ENCODE measurements at regions not wholly inside any gene's neighbourhood (a gene's known extent, or its start where the extent isn't known, plus 50 kb on each side); places are given as distances from the start of the nearest gene placed in this dataset.
"Not testable (repeated sequence)": the region's sequence is repeated elsewhere in the genome, so short reads cannot be mapped to it uniquely, and the experiment has no call there.

- DNase-seq = not testable (repeated sequence)
These were observed 948.6 kb upstream of the TPTE start for GRCh38 chr21:9572782-9573181.

- DNase-seq = not testable (repeated sequence)
These were observed 947.9 kb upstream of the TPTE start for GRCh38 chr21:9573528-9573927.

DNA sequence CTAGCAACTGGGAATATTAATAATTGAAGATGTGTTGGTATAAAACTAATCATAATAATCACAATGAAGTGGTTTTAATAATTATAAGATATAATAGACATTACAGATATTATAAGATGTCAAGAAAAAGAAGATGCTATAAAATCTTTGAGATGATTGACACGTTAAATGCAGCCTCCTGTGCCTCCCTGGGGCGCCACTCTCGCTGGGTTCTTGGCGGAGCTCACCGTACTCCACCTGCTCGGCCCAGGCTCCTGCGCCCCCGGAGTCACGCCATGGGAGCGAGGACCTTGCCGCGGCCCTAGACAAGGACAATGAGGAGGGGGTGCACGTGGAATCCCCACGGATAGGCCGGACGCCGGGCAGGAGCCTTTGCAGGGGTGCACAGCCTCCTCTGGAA lies 942.1 kb upstream of the TPTE start:
- DNase-seq = not testable (repeated sequence)

DNA sequence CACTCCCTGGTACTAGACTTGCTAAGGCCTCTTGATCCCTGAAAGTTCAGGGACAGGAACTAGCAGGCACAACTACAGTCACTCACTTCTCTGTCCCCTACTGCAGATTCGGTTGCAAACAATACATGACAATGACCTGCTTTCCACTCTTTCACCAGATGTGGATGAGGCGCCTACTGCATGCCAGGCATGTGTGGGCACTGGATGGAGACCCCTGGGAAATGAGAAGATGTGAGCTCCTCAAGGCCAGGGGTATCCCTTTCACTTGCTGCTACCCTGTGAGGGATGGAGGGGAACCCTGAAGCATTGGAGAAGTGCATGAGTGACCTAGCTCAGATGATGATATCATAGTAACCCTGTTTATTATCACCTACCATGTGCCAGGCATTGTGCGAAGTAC lies 933.4 kb upstream of the TPTE start:
- not testable (repeated sequence) for DNase-seq

DNA sequence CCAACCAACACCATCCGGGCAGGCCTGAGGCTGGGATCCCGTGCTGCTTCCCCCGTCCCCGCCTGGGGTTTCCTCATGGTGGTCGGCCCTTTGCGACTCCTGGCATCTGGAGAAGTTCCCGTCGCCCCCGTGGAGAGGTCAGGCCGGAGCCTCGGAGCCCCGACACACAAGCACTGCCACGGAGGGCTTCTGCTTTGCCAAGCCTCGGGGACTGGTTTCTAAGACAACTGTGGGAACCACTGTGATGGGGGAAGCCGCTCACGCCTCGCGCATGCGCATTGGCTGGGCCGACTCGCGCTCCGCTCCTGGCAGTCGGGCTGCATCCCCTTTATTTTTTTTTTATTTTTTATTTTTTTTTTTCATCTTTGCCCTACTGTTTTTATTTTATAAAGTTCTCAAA lies 928.8 kb upstream of the TPTE start:
- DNase-seq = not testable (repeated sequence)

GRCh38 chr21:9593646-9594045 lies 927.7 kb upstream of the TPTE start:
- not testable (repeated sequence) for DNase-seq

DNA sequence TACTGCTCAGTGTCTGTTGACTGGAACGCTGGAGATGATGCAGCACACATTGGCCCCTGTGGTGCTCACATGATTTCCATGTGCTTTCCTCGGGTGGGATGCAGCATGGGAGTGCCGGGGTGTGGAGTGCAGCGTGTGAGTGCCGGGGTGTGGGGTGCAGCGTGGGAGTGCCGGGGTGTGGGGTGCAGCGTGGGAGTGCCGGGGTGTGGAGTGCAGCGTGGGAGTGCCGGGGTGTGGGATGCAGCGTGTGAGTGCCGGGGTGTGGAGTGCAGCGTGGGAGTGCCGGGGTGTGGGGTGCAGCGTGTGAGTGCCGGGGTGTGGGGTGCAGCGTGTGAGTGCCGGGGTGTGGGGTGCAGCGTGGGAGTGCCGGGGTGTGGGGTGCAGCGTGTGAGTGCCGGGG lies 907.4 kb upstream of the TPTE start:
- not testable (repeated sequence) for DNase-seq

GRCh38 chr21:9621121-9621793 lies 900.1 kb upstream of the TPTE start:
- DNase-seq = not testable (repeated sequence)

- DNase-seq = not testable (repeated sequence)
These were observed 893.3 kb upstream of the TPTE start for GRCh38 chr21:9628051-9628450.

DNA sequence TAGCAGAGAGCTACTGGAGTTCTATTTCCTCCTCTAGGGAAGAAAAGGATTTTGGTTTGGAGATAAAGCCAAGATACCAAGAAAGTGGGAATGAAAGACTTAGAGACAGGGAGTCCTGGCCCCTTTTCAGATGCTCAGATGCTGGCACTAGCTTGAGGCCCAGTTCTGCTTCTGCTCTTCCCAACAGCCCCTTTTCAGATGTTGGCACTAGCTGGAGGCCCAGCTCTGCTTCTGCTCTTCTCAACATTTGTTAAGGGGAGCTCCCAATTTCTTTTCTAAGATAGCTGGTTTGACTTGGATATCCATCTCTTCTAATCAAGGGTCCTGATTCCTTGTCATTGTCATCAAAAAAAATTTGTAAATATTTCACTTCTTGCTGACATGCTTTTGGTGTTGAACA lies 874.0 kb upstream of the TPTE start:
- not testable (repeated sequence) for DNase-seq

GRCh38 chr21:9648331-9648730 lies 873.1 kb upstream of the TPTE start:
- DNase-seq = not testable (repeated sequence)

DNA sequence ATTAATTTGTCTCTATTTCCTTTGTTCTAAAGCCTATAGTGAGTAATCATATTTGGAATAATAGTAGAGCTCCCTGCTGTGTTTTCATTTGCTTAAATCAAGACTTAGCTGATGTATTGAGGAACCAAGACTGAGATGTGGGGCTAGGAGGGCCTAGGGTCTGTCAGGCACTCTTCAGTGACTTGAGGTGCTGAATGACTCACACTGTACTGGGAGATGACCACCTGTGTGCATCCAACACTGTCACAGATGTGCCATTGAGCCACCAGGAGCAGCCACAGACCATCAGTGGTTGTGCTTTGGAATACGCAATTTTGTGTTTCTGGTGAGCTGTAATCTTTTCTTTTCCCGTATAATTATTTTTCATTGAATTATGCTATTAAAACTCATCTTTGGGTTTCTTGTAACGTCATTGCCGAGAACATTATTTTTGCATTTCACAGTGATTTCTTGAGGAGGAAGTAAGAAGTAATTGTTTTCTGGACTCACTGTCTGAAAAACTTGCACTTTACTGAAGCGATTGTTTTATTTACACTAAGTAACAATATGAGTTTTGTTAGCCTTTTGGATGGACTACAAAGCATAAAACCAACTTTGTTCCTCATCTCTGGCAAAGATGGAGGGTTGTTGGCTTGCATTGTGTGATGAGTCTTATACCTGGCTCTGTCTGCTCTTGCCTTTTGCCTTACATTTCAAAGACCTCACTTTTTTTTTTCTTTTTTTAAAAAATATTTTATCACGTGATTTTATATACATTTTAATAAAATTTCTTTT lies 872.2 kb upstream of the TPTE start:
- not testable (repeated sequence) for DNase-seq

- not testable (repeated sequence) for DNase-seq
These were observed 868.6 kb upstream of the TPTE start for GRCh38 chr21:9652819-9653218.

GRCh38 chr21:9655221-9655620 lies 866.2 kb upstream of the TPTE start:
- DNase-seq = not testable (repeated sequence)

DNA sequence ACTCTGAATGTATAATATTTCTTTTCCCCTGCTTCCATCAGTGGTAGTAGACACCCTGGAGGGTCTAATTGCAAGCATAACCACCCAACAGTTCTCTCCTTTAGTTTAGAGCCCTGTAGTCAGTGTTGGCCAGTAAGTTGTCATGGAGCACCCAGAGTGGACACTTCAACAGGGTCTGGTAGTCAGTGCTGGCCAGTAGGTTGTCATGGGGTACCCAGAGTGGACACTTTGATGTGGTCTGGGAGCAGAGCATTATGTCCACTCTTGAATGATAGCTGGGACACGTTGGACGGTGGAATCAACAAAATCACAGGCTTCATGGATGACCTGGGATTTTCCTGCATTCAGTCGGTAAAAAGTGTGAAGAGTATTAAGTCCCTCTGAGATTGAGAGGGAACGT lies 864.9 kb upstream of the TPTE start:
- not testable (repeated sequence) for DNase-seq

DNA sequence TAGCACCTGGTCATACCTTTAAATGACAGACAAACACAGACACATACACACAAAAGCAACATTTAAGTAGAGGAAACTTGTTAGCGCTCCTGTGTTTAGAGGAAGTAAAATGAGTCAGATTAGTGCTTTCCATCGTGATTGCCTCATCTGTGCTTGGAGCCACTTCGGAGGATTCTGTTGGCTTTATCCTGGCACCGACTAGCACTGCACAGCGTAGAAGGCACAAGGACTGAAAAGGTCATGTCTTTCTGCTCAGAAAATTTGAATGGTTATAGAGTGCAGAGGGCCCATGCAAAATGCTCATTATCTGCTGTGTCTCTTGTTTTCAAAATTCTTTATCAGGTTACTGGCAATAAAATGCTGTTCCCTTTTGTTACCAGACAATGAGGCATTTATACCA lies 863.6 kb upstream of the TPTE start:
- not testable (repeated sequence) for DNase-seq

GRCh38 chr21:9659877-9660276 lies 861.5 kb upstream of the TPTE start:
- not testable (repeated sequence) for DNase-seq

GRCh38 chr21:9663914-9664729 lies 857.3 kb upstream of the TPTE start:
- DNase-seq = not testable (repeated sequence)

DNA sequence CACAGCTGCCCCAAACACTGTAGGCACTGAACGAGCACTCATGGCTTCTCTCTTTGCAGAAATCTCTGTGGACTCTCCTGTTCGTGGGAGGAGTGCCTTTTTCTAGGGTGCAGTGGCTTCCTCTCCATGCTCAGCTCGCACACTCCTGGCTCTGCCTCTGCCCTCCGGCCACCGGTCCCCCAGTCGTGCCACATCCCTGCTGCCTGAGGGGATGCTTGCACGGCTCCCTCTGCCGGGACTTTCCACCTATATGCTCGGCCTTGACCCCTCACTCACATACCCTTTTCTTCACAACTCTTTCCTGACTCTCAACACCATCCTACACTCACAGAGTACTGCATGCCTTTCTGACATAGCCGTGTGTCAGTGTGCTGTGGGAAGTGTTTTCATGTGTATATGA lies 845.6 kb upstream of the TPTE start:
- DNase-seq = not testable (repeated sequence)

DNA sequence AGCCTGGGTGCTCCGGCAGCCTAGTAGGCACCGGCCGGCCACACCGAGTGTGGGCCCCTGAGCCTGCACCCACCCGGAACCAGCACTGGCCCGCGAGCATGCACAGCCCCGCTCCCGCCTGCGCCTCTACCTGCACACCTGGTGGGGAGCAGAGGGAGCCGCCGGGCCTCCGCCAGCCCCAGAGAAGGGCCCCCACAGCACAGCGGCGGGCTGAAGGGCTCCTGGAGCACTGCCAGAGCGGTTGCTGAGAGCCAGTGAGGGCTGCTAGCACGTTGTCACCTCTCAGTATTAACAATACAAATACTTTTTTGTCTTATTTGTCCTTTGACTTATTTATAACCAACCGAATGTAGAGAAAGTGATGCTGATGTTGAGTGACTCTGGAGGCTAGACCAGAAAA lies 842.4 kb upstream of the TPTE start:
- not testable (repeated sequence) for DNase-seq

DNA sequence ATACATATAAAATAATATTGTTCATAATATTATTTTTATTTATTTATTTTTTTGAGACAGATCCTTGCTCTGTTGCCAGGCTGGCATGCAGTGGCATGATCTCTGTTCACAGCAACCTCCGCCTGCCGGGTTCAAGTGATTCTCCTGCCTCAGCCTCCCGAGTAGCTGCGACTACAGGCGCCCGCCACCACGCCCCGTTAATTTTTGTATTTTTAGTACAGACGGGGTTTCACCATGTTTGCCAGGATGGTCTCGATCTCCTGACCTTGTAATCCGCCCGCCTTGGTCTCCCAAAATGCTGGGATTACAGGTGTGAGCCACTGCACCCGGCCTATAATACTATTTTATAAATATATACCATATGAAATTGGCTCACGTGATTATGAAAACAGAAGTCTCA lies 832.4 kb upstream of the TPTE start:
- not testable (repeated sequence) for DNase-seq

DNA sequence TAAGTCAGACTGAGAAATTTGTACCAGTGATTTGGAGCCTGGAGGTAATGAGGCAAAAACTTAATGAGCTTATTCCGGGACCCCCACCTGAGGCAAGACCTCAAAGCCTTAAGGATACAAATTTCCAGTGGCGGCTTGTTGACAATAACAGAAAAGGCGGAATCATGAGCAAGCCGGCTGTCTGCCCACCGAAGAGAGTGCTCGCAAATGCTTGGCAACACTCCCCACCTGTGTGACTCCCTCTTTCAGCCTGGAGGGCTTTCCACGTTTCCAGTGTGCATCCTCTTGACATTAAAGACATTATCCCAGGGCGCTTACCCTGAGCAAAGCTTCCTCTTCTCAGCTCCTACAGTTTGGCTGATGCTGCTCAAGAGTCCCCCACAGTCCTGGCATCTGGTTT lies 830.4 kb upstream of the TPTE start:
- DNase-seq = not testable (repeated sequence)

DNA sequence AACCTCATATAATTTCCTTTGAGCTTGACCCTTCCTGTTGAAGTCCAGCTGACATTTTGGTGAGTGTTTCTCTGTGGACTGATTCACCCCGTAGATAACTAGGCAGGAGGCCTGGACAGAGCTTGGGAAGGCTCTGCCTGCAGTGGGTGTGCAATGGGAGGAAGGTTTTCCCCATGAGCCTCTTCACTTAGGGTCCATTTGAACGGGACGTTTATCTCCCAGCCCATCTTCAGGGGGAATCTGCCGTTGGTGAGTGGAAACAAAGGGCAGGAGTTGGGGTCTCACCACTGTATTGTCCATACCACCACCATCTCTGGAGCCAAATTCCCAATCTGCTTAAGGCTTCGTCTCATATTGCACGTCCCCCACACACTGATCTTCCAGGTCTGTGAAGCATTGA lies 825.6 kb upstream of the TPTE start:
- not testable (repeated sequence) for DNase-seq

Data from NCI-H748 treated with DMSO at 0.1 percent for 48 hours (cell line).